Mesendoderm (in vitro differentiated cells): ENCODE measurements at regions not wholly inside any gene's neighbourhood (a gene's known extent, or its start where the extent isn't known, plus 50 kb on each side); places are given as distances from the start of the nearest gene placed in this dataset.

Source experiments
- DNase-seq: peaks from one replicate; pipeline ENCODE4 v3.0.0; 2013
- H2AK5ac ChIP-seq: 2 replicates; pipeline ENCODE4 v1.6.1; 2013; ENCODE audit warnings: low read length, inconsistent platforms
- H2BK120ac ChIP-seq: 2 replicates; pipeline ENCODE4 v1.6.1; 2013; ENCODE audit warnings: low read depth, mild to moderate bottlenecking, low read length, moderate library complexity, mixed read lengths
- H2BK15ac ChIP-seq: replicated peaks from 2 replicates; pipeline ENCODE4 v1.6.1; 2013; ENCODE audit warnings: low read depth, mild to moderate bottlenecking, moderate library complexity
- H2BK5ac ChIP-seq: 2 replicates; pipeline ENCODE4 v1.6.1; 2013; ENCODE audit warnings: low read length, inconsistent platforms
- H3K18ac ChIP-seq: 2 replicates; pipeline ENCODE4 v1.6.1; 2013; ENCODE audit warnings: mild to moderate bottlenecking, low read length, mixed read lengths
- H3K23ac ChIP-seq: one replicate; pipeline ENCODE4 v1.6.1; 2013; ENCODE audit warnings: low read length
- H3K27ac ChIP-seq: 2 replicates; pipeline ENCODE4 v1.5.1; 2013; ENCODE audit warnings: low read depth, mild to moderate bottlenecking, inconsistent platforms, low read length, moderate library complexity
- H3K27me3 ChIP-seq: 2 replicates; pipeline ENCODE4 v1.6.1; 2013; ENCODE audit warnings: low read length, control low read depth, mild to moderate bottlenecking, inconsistent platforms; ENCODE audit not compliant: insufficient read depth, poor library complexity
- H3K36me3 ChIP-seq: 2 replicates; pipeline ENCODE4 v1.6.1; 2013; ENCODE audit warnings: low read length, inconsistent platforms; ENCODE audit not compliant: control insufficient read depth, insufficient read depth
- H3K4ac ChIP-seq: one replicate; pipeline ENCODE4 v1.6.1; 2013; ENCODE audit warnings: low read depth, mild to moderate bottlenecking, low read length, moderate library complexity
- H3K4me1 ChIP-seq: 2 replicates; pipeline ENCODE4 v1.6.1; 2013; ENCODE audit warnings: low read depth, low read length, inconsistent platforms; ENCODE audit not compliant: control insufficient read depth
- H3K4me2 ChIP-seq: 2 replicates; pipeline ENCODE4 v1.6.1; 2013; ENCODE audit warnings: low read length
- H3K4me3 ChIP-seq: 2 replicates; pipeline ENCODE4 v1.5.1; 2013; ENCODE audit warnings: mild to moderate bottlenecking, low read length
- H3K56ac ChIP-seq: one replicate; pipeline ENCODE4 v1.6.1; 2013; ENCODE audit warnings: low read length
- H3K79me1 ChIP-seq: 2 replicates; pipeline ENCODE4 v1.6.1; 2013; ENCODE audit warnings: low read length, inconsistent platforms
- H3K79me2 ChIP-seq: 2 replicates; pipeline ENCODE4 v1.6.1; 2013; ENCODE audit warnings: mild to moderate bottlenecking, low read length; ENCODE audit not compliant: control insufficient read depth, insufficient read depth
- H3K9ac ChIP-seq: 2 replicates; pipeline ENCODE4 v1.6.1; 2013; ENCODE audit warnings: low read length, inconsistent platforms
- H4K5ac ChIP-seq: one replicate; pipeline ENCODE4 v1.6.1; 2013; ENCODE audit warnings: low read length
- H4K8ac ChIP-seq: one replicate; pipeline ENCODE4 v1.6.1; 2013; ENCODE audit warnings: low read depth, mild to moderate bottlenecking, control low read depth, low read length, moderate library complexity
- WGBS: extraction: QIAGEN DNeasy Blood & Tissue Kit; methylation state at CpG from one replicate; pipeline ENCODE4 v1.1.7; 2013; ENCODE audit warnings: low lambda C conversion rate, missing lambda C conversion rate; ENCODE audit not compliant: insufficient coverage; ENCODE audit errors: extremely low coverage; 5-methylcytosine and 5-hydroxymethylcytosine counted together

GRCh38 chr6:147077251-147077650, 127.0 kb upstream of the STXBP5 start:
- no peak overlapping the region for H3K9ac ChIP-seq
- H3K79me1 ChIP-seq, result no peaks in the 10 kb centered on the region
- no peaks in the 10 kb centered on the region for H3K4me1 ChIP-seq
- H2BK120ac ChIP-seq, result no peak overlapping the region
- H3K27me3 ChIP-seq, result no peaks in the 10 kb centered on the region
- H2BK5ac ChIP-seq, result no peak overlapping the region
- H2BK15ac ChIP-seq, result no peak overlapping the region
- no peaks in the 10 kb centered on the region for H3K79me2 ChIP-seq
- no peak overlapping the region for H3K27ac ChIP-seq
- no peak overlapping the region for H4K5ac ChIP-seq
- no peak overlapping the region for H3K4ac ChIP-seq
- no peak overlapping the region for H3K18ac ChIP-seq
- H3K56ac ChIP-seq, result no peak overlapping the region
- WGBS, result no CpG with 5 or more reads among the region's 5 CpGs
- H3K23ac ChIP-seq, result no peak overlapping the region
- H3K36me3 ChIP-seq, result no peaks in the 10 kb centered on the region
- DNase-seq, result no peak
- H3K4me2 ChIP-seq, result no peak overlapping the region
- H2AK5ac ChIP-seq, result no peak overlapping the region
- H4K8ac ChIP-seq, result no peak overlapping the region
- no peak overlapping the region for H3K4me3 ChIP-seq

GRCh38 chr6:147078106-147078505, 126.1 kb upstream of the STXBP5 start:
- H3K79me2 ChIP-seq, result no peaks in the 10 kb centered on the region
- no CpG with 5 or more reads among the region's 2 CpGs for WGBS
- no peak overlapping the region for H3K9ac ChIP-seq
- H3K56ac ChIP-seq, result no peak overlapping the region
- H3K36me3 ChIP-seq, result no peaks in the 10 kb centered on the region
- no peak overlapping the region for H3K4me2 ChIP-seq
- no peak overlapping the region for H3K27ac ChIP-seq
- no peak overlapping the region for H4K5ac ChIP-seq
- no peak overlapping the region for H4K8ac ChIP-seq
- H2AK5ac ChIP-seq, result no peak overlapping the region
- H3K79me1 ChIP-seq, result no peaks in the 10 kb centered on the region
- no peak for DNase-seq
- no peak overlapping the region for H2BK15ac ChIP-seq
- no peaks in the 10 kb centered on the region for H3K4me1 ChIP-seq
- H2BK120ac ChIP-seq, result no peak overlapping the region
- no peak overlapping the region for H3K4me3 ChIP-seq
- H3K23ac ChIP-seq, result no peak overlapping the region
- no peak overlapping the region for H2BK5ac ChIP-seq
- H3K27me3 ChIP-seq, result no peaks in the 10 kb centered on the region
- no peak overlapping the region for H3K18ac ChIP-seq
- H3K4ac ChIP-seq, result no peak overlapping the region

GRCh38 chr6:147078602-147079001, 125.6 kb upstream of the STXBP5 start:
- no peak overlapping the region for H2BK120ac ChIP-seq
- H3K4ac ChIP-seq, result no peak overlapping the region
- no peak overlapping the region for H3K4me3 ChIP-seq
- H3K4me2 ChIP-seq, result no peak overlapping the region
- no peak for DNase-seq
- no peaks in the 10 kb centered on the region for H3K79me2 ChIP-seq
- no peak overlapping the region for H3K27ac ChIP-seq
- H3K4me1 ChIP-seq, result no peaks in the 10 kb centered on the region
- no CpG with 5 or more reads among the region's 2 CpGs for WGBS
- H3K9ac ChIP-seq, result no peak overlapping the region
- no peak overlapping the region for H3K18ac ChIP-seq
- H2BK5ac ChIP-seq, result no peak overlapping the region
- no peaks in the 10 kb centered on the region for H3K36me3 ChIP-seq
- no peaks in the 10 kb centered on the region for H3K79me1 ChIP-seq
- no peak overlapping the region for H2BK15ac ChIP-seq
- H3K56ac ChIP-seq, result no peak overlapping the region
- no peaks in the 10 kb centered on the region for H3K27me3 ChIP-seq
- no peak overlapping the region for H4K5ac ChIP-seq
- H3K23ac ChIP-seq, result no peak overlapping the region
- H2AK5ac ChIP-seq, result no peak overlapping the region
- no peak overlapping the region for H4K8ac ChIP-seq

GRCh38 chr6:147080225-147080624, 124.0 kb upstream of the STXBP5 start:
- Histone ChIP-seq H4K8ac (no peak overlapping the region), H3K27me3 (no peaks in the 10 kb centered on the region), H3K56ac (no peak overlapping the region), H3K4me1 (no peaks in the 10 kb centered on the region), H3K4me2 (no peak overlapping the region), H3K18ac (no peak overlapping the region), H4K5ac (no peak overlapping the region), H2BK120ac (no peak overlapping the region), H3K79me2 (no peaks in the 10 kb centered on the region), H3K27ac (no peak overlapping the region), H3K4me3 (no peak overlapping the region), H3K23ac (no peak overlapping the region), H2AK5ac (no peak overlapping the region), H2BK5ac (no peak overlapping the region), H3K79me1 (no peaks in the 10 kb centered on the region), H3K4ac (no peak overlapping the region), H2BK15ac (no peak overlapping the region), H3K9ac (no peak overlapping the region), H3K36me3 (no peaks in the 10 kb centered on the region)
- DNase-seq, result no peak
- no CpG with 5 or more reads among the region's 4 CpGs for WGBS

- H3K4me2 ChIP-seq, result no peak overlapping the region
- DNase-seq, result no peak
- WGBS, result no CpG with 5 or more reads among the region's 3 CpGs
- H2BK5ac ChIP-seq, result no peak overlapping the region
- H4K8ac ChIP-seq, result no peak overlapping the region
- H3K36me3 ChIP-seq, result no peaks in the 10 kb centered on the region
- H4K5ac ChIP-seq, result no peak overlapping the region
- no peaks in the 10 kb centered on the region for H3K4me1 ChIP-seq
- H3K23ac ChIP-seq, result no peak overlapping the region
- H3K79me1 ChIP-seq, result no peaks in the 10 kb centered on the region
- no peak overlapping the region for H2AK5ac ChIP-seq
- no peak overlapping the region for H3K4ac ChIP-seq
- H3K27me3 ChIP-seq, result no peaks in the 10 kb centered on the region
- H2BK15ac ChIP-seq, result no peak overlapping the region
- H3K79me2 ChIP-seq, result no peaks in the 10 kb centered on the region
- no peak overlapping the region for H3K9ac ChIP-seq
- H3K56ac ChIP-seq, result no peak overlapping the region
- H3K18ac ChIP-seq, result no peak overlapping the region
- no peak overlapping the region for H3K4me3 ChIP-seq
- H3K27ac ChIP-seq, result no peak overlapping the region
- H2BK120ac ChIP-seq, result no peak overlapping the region
These were observed 123.1 kb upstream of the STXBP5 start for GRCh38 chr6:147081076-147081609.

- Histone ChIP-seq H2AK5ac (no peak overlapping the region), H3K56ac (no peak overlapping the region), H3K36me3 (no peaks in the 10 kb centered on the region), H3K27ac (no peak overlapping the region), H3K4me3 (no peak overlapping the region), H3K79me1 (no peaks in the 10 kb centered on the region), H3K79me2 (no peaks in the 10 kb centered on the region), H2BK15ac (no peak overlapping the region), H2BK120ac (no peak overlapping the region), H3K9ac (no peak overlapping the region), H3K4me2 (no peak overlapping the region), H3K4me1 (no peaks in the 10 kb centered on the region), H4K5ac (no peak overlapping the region), H4K8ac (no peak overlapping the region), H3K23ac (no peak overlapping the region), H2BK5ac (no peak overlapping the region), H3K27me3 (no peaks in the 10 kb centered on the region), H3K18ac (no peak overlapping the region), H3K4ac (no peak overlapping the region)
- DNase-seq, result no peak
These were observed 116.6 kb upstream of the STXBP5 start for GRCh38 chr6:147087641-147088040.
